ENCODE measurements at regions not wholly inside any gene's neighbourhood (a gene's known extent, or its start where the extent isn't known, plus 50 kb on each side); places are given as distances from the start of the nearest gene placed in this dataset.

DNA sequence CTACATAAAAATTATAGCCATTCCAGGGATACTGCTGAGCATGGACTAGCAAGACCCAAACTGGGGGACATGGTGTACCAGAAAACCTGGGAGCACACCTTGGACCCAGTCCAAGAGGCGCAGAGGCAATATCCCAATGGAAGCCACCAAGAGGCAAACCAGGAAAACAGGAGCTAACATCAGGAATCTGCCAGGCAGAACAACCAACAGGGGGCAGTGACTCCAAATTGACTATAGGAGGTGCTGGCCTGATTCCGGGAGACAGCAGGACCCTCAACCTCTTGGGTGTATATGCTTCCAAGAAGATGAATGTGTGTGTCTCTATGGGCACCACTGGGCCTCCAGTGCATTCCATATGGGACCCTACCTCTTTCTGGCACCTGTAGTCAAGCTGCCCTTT lies 172.7 kb upstream of the ARL4C start:
- Histone ChIP-seq H3K23me2 (ENCODE audit: low read depth, low read length) (no peaks in the 10 kb centered on the region), H3K27me3 (replicated peaks in 1 of 4; ENCODE audit: control insufficient read depth in 3 of 4, extremely low read depth in 1 of 4, insufficient read depth in 3 of 4, low read length in 3 of 4) (no peaks in the 10 kb centered on the region), H2BK5ac (ENCODE audit: low read depth, low read length) (no peak overlapping the region), H3K9ac (replicated peaks in 1 of 4; ENCODE audit: extremely low read depth in 1 of 4, low read depth in 3 of 4, low read length in 3 of 4) (no peak overlapping the region), H2AFZ (ENCODE audit: low read length) (no peak overlapping the region), H3K4me3 (ENCODE audit: extremely low read depth in 1 of 4, insufficient read depth in 2 of 4, low read depth in 3 of 4, low read length in 4 of 4) (no peak overlapping the region), H3K56ac (replicated peaks; ENCODE audit: insufficient read length, low read depth, low read length) (no peak overlapping the region), H3K14ac (ENCODE audit: insufficient read length) (no peak overlapping the region), H3K79me1 (ENCODE audit: low read depth, low read length) (no peaks in the 10 kb centered on the region), H2BK120ac (replicated peaks; ENCODE audit: low read depth, low read length) (no peak overlapping the region), H2BK20ac (ENCODE audit: low read length) (0 out of 2 replicates have a peak overlapping the region, but pooled peaks have one; percentile 86), H3K4me1 (replicated peaks in 1 of 4; ENCODE audit: control insufficient read depth in 3 of 4, insufficient read depth in 4 of 4, low read length in 3 of 4) (peaks cover 0 to 4% (median 3%) of the 10 kb centered on the region in 4 experiments; a peak in 5 of 7 replicates), H3K9me3 (ENCODE audit: insufficient read depth in 2 of 2, low read depth in 1 of 2, low read length in 1 of 2) (peaks cover 3 to 4% of the 10 kb centered on the region in 2 experiments), H3K18ac (ENCODE audit: extremely low read depth, low read length) (no peak overlapping the region), H2BK15ac (ENCODE audit: low read length) (peak overlapping the region; percentile 62; the same call in 1 of the 2 replicates), H3K27ac (ENCODE audit: low read depth, low read length) (no peak overlapping the region), H3K4ac (replicated peaks; ENCODE audit: insufficient read length, low read depth, low read length) (peak overlapping the region; percentile 29), H4K8ac (ENCODE audit: extremely low read depth, insufficient read depth, low read length) (no peak overlapping the region), H3K23ac (ENCODE audit: insufficient read length) (no peak overlapping the region), H3K79me2 (ENCODE audit: control insufficient read depth in 1 of 2, insufficient read depth in 2 of 2, low read length in 2 of 2) (no peaks in the 10 kb centered on the region), H3K36me3 (ENCODE audit: control insufficient read depth in 2 of 4, insufficient read depth in 4 of 4, low read length in 3 of 4) (no peaks in the 10 kb centered on the region), H2BK12ac (ENCODE audit: low read depth, low read length) (peak overlapping the region; percentile 91; the same call in 1 of the 2 replicates), H3K4me2 (ENCODE audit: insufficient read depth in 1 of 2, low read depth in 2 of 2, low read length in 2 of 2) (no peak overlapping the region), H4K5ac (ENCODE audit: insufficient read length, low read depth, low read length) (no peak overlapping the region), H4K20me1 (replicated peaks in 1 of 2; ENCODE audit: control insufficient read depth in 1 of 2, insufficient read depth in 2 of 2, low read length in 2 of 2) (no peaks in the 10 kb centered on the region), H2AK5ac (ENCODE audit: low read depth, low read length) (peak overlapping the region; percentile 76; the same call in 1 of the 2 replicates), H4K91ac (replicated peaks; ENCODE audit: insufficient read length, low read length) (peak overlapping the region; percentile 8)
- CTCF ChIA-PET (ENCODE audit: partially characterized antibody): interaction anchor here (0.6 to 2.4 kb wide), 24 partner anchors 8 to 860 kb away, joined by 3 to 9 read pairs (median 4); no protein-coding TSS in a partner anchor
- POLR2A ChIA-PET (ENCODE audit: partially characterized antibody): no interaction called here
- WGBS, 2 experiments (ENCODE audit: extremely low coverage in 1 of 2, insufficient coverage in 1 of 2, insufficient read length in 1 of 2, insufficient replicate concordance in 2 of 2, low coverage in 1 of 2, low lambda C conversion rate in 2 of 2, missing lambda C conversion rate in 1 of 2): 89% methylated on average over 2 of the region's 2 CpGs; no CpG with 5 or more reads in 1 of the 2 experiments
- FAIRE-seq (peak; percentile 50), DNase-seq (ENCODE audit: low read depth in 1 of 2, low spot score in 2 of 2) (peak in 1 of 2 experiments; percentile 54)
- TF ChIP-seq TEAD4 (IDR thresholded peaks at IDR 0.05; ENCODE audit: low read depth, low read length) (0 out of 2 replicates have a peak, but pooled peaks have one; percentile 43), CREB1 (IDR thresholded peaks at IDR 0.05) (no peak), CBX5 (IDR thresholded peaks at IDR 0.05; ENCODE audit: low read depth, low read length) (no peak), EGR1 (IDR thresholded peaks at IDR 0.05; ENCODE audit: borderline replicate concordance, low read depth, low read length) (no peak), RFX5 (IDR thresholded peaks at IDR 0.05; ENCODE audit: borderline replicate concordance, low read depth, low read length) (no peak), RAD21 (IDR thresholded peaks at IDR 0.05 in 1 of 2, conservative IDR thresholded peaks at IDR 0.05 in 1 of 2; ENCODE audit: low read depth in 2 of 2, low read length in 2 of 2) (peak; percentile 57 to 78)
